Mesenchymal stem cell (in vitro differentiated cells and primary cell): ENCODE measurements at regions not wholly inside any gene's neighbourhood (a gene's known extent, or its start where the extent isn't known, plus 50 kb on each side); places are given as distances from the start of the nearest gene placed in this dataset.
A peak's percentile ranks its signal among the peaks of the same experiment; 100 is the strongest.

Source experiments
- DNase-seq: peaks from one replicate; pipeline ENCODE4 v3.0.0-alpha.2; 2013
- H2AFZ ChIP-seq: one replicate; pipeline ENCODE4 v1.6.1; 2013; ENCODE audit warnings: low read depth, mild to moderate bottlenecking, control low read depth, inconsistent platforms, low read length, moderate library complexity
- H2AK5ac ChIP-seq: 2 replicates; pipeline ENCODE4 v1.6.1; 2013; ENCODE audit warnings: low read length, moderate library complexity, mild to moderate bottlenecking, inconsistent platforms; ENCODE audit not compliant: severe bottlenecking
- H2BK120ac ChIP-seq: one replicate; pipeline ENCODE4 v1.6.1; 2013; ENCODE audit warnings: low read depth, mild to moderate bottlenecking, inconsistent platforms, low read length, moderate library complexity
- H2BK12ac ChIP-seq, 2 experiments: one replicate each; pipeline ENCODE4 v1.6.1; 2013; ENCODE audit warnings: inconsistent platforms in 2 of 2, low read length in 2 of 2, mild to moderate bottlenecking in 2 of 2, moderate library complexity in 2 of 2, control low read depth in 1 of 2
- H2BK15ac ChIP-seq: one replicate; pipeline ENCODE4 v1.6.1; 2013; ENCODE audit warnings: mild to moderate bottlenecking, low read depth, inconsistent platforms; ENCODE audit not compliant: poor library complexity, severe bottlenecking
- H2BK5ac ChIP-seq: 2 replicates; pipeline ENCODE4 v1.6.1; 2013; ENCODE audit warnings: low read depth, mild to moderate bottlenecking, low read length, control low read depth, inconsistent platforms; ENCODE audit not compliant: poor library complexity, severe bottlenecking
- H3K14ac ChIP-seq, 2 experiments: one replicate each; pipeline ENCODE4 v1.6.1; 2013; ENCODE audit warnings: inconsistent platforms in 2 of 2, low read length in 2 of 2, control low read depth in 1 of 2, mild to moderate bottlenecking in 1 of 2, moderate library complexity in 1 of 2
- H3K18ac ChIP-seq, 2 experiments: one replicate each; pipeline ENCODE4 v1.6.1; 2013; ENCODE audit warnings: inconsistent platforms in 2 of 2, low read length in 2 of 2, control low read depth in 1 of 2, low read depth in 1 of 2, mild to moderate bottlenecking in 1 of 2
- H3K23ac ChIP-seq, 2 experiments: one replicate each; pipeline ENCODE4 v1.6.1; 2013; ENCODE audit warnings: inconsistent platforms in 2 of 2, low read length in 2 of 2, mild to moderate bottlenecking in 2 of 2, moderate library complexity in 2 of 2, control low read depth in 1 of 2
- H3K27ac ChIP-seq: 2 replicates; pipeline ENCODE4 v1.5.1; 2013; ENCODE audit warnings: mild to moderate bottlenecking, moderate library complexity, low read length, control low read depth, inconsistent platforms; ENCODE audit not compliant: poor library complexity, severe bottlenecking
- H3K27me3 ChIP-seq, 2 experiments: 2 replicates each; pipeline versions ENCODE4 v1.6.1 to v1.7.0; 2013; ENCODE audit warnings: low read length in 2 of 2, mild to moderate bottlenecking in 2 of 2, moderate library complexity in 2 of 2, control low read depth in 1 of 2, inconsistent platforms in 1 of 2; ENCODE audit not compliant: control insufficient read depth in 1 of 2, insufficient read depth in 1 of 2
- H3K36me3 ChIP-seq, 2 experiments: 2 replicates each; pipeline versions ENCODE4 v1.6.1 to v1.7.0; 2013; ENCODE audit warnings: low read length in 2 of 2, control low read depth in 1 of 2, inconsistent platforms in 1 of 2, low read depth in 1 of 2, mild to moderate bottlenecking in 1 of 2; ENCODE audit not compliant: insufficient read depth in 2 of 2, control insufficient read depth in 1 of 2
- H3K4ac ChIP-seq, 2 experiments: one replicate each; pipeline ENCODE4 v1.6.1; 2013; ENCODE audit warnings: inconsistent platforms in 2 of 2, low read length in 2 of 2, mild to moderate bottlenecking in 2 of 2, moderate library complexity in 2 of 2, control low read depth in 1 of 2, low read depth in 1 of 2
- H3K4me1 ChIP-seq: 2 replicates; pipeline ENCODE4 v1.6.1; 2013; ENCODE audit warnings: low read depth, low read length, control low read depth; ENCODE audit not compliant: control insufficient read depth, insufficient read depth
- H3K4me2 ChIP-seq: 2 replicates; pipeline ENCODE4 v1.6.1; 2013; ENCODE audit warnings: low read length, mild to moderate bottlenecking, inconsistent platforms; ENCODE audit not compliant: poor library complexity, severe bottlenecking
- H3K4me3 ChIP-seq, 2 experiments: 2 replicates each; pipeline versions ENCODE4 v1.5.1 to v1.7.0; 2013; ENCODE audit warnings: low read length in 2 of 2, mild to moderate bottlenecking in 2 of 2, control low read depth in 1 of 2, low read depth in 1 of 2; ENCODE audit not compliant: insufficient read depth in 1 of 2
- H3K79me1 ChIP-seq: replicated peaks from 2 replicates; pipeline ENCODE4 v1.6.1; 2013; ENCODE audit warnings: mild to moderate bottlenecking, control low read depth, low read length, inconsistent platforms; ENCODE audit not compliant: poor library complexity, severe bottlenecking
- H3K9ac ChIP-seq: 2 replicates; pipeline ENCODE4 v1.7.0; 2013; ENCODE audit warnings: mild to moderate bottlenecking, low read length, moderate library complexity
- H3K9me3 ChIP-seq: 2 replicates; pipeline ENCODE4 v1.7.0; 2013; ENCODE audit warnings: mild to moderate bottlenecking, low read length; ENCODE audit not compliant: control insufficient read depth
- H4K8ac ChIP-seq: one replicate; pipeline ENCODE4 v1.6.1; 2013; ENCODE audit warnings: inconsistent platforms, mild to moderate bottlenecking, low read length, moderate library complexity
- H4K91ac ChIP-seq: one replicate; pipeline ENCODE4 v1.6.1; 2013; ENCODE audit warnings: mild to moderate bottlenecking, low read length, inconsistent platforms
- WGBS: methylation state at CpG from one replicate; pipeline ENCODE4 v1.1.7; 2013; ENCODE audit warnings: mixed read lengths; 5-methylcytosine and 5-hydroxymethylcytosine counted together

DNA sequence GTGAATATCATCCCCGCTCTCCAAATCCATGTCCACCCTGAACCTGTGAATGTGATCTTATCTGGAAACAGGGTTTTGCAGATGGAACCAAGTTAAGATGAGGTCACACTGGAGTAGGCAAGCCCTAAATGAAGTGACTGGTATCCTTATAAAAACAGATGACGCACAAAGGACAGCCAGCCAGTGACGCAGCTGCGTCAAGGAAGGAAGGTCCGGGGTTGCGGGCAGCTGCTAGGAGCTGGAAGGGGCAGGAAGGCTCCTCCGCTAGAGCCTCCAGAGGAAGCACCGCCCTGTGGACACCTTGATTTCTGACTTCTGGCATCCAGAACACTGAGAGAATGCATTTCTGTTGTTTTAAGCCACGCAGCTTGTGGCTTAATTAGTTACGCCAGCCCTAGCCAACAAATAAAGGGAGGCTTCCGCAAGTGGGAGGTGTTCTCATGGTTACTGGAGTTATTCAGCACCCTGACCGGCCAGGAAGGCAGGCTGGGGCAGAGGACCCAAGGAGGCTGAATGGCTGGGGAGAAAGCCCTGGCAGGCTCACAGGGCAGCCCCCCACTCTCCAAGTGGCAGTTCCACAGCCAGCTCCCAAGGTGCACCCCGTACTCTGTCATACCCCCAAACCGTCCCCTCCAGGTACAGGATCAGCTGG lies 127.6 kb upstream of the NCOR2 start:
- peaks cover 14% of the 10 kb centered on the region for H3K9me3 ChIP-seq
- peaks cover 16% of the 10 kb centered on the region for H3K4me1 ChIP-seq
- no peak overlapping the region for H2BK120ac ChIP-seq
- H3K27ac ChIP-seq, result peak overlapping the region; percentile 2
- H2BK15ac ChIP-seq, result no peak overlapping the region
- H3K18ac ChIP-seq, result peak overlapping the region in 1 of 2 experiments; percentile 42
- H3K23ac ChIP-seq, result no peak overlapping the region
- H2AK5ac ChIP-seq, result no peak overlapping the region
- no peak overlapping the region for H4K91ac ChIP-seq
- no peak overlapping the region for H2BK12ac ChIP-seq
- no peak overlapping the region for H2AFZ ChIP-seq
- H3K4me3 ChIP-seq, result no peak overlapping the region
- peak overlapping the region; percentile 24 for H3K9ac ChIP-seq
- 83% methylated on average over 14 of the region's 14 CpGs for WGBS
- H3K79me1 ChIP-seq, result no peaks in the 10 kb centered on the region
- no peak overlapping the region for H3K14ac ChIP-seq
- H2BK5ac ChIP-seq, result no peak overlapping the region
- H3K27me3 ChIP-seq, result no peaks in the 10 kb centered on the region
- H3K36me3 ChIP-seq, result no peaks in the 10 kb centered on the region
- H4K8ac ChIP-seq, result no peak overlapping the region
- DNase-seq, result no peak
- H3K4ac ChIP-seq, result no peak overlapping the region
- H3K4me2 ChIP-seq, result peak overlapping the region; percentile 14

DNA sequence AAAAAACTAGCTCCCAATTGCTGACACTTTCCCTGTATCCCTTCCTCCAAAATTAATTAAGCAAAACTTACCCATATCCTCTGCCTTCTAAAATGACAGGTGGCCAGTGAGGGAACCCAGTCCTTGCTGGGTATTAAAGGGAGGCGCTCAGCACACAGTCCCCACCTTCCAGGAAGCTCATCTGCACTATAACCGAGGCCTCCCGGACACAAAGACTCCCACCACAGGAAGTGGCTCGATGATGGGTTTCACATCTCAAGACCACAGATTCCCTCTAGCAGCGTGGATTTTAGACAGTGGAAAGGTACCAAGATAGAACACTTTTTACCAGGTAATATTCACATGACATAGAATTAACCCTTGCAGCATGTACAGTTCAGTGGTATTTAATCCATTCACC lies 126.8 kb upstream of the NCOR2 start:
- no peak overlapping the region for H3K9ac ChIP-seq
- WGBS, result 64% methylated on average over 5 of the region's 5 CpGs
- H3K18ac ChIP-seq, result no peak overlapping the region
- H3K14ac ChIP-seq, result no peak overlapping the region
- H3K4me2 ChIP-seq, result no peak overlapping the region
- peaks cover 14% of the 10 kb centered on the region for H3K9me3 ChIP-seq
- H2BK15ac ChIP-seq, result no peak overlapping the region
- H3K23ac ChIP-seq, result no peak overlapping the region
- DNase-seq, result no peak
- H2BK5ac ChIP-seq, result no peak overlapping the region
- no peaks in the 10 kb centered on the region for H3K27me3 ChIP-seq
- H2AFZ ChIP-seq, result no peak overlapping the region
- H3K4me3 ChIP-seq, result no peak overlapping the region
- H2BK120ac ChIP-seq, result no peak overlapping the region
- no peak overlapping the region for H4K91ac ChIP-seq
- no peak overlapping the region for H3K4ac ChIP-seq
- no peaks in the 10 kb centered on the region for H3K79me1 ChIP-seq
- H3K36me3 ChIP-seq, result no peaks in the 10 kb centered on the region
- H3K27ac ChIP-seq, result no peak overlapping the region
- no peak overlapping the region for H2BK12ac ChIP-seq
- H2AK5ac ChIP-seq, result no peak overlapping the region
- H4K8ac ChIP-seq, result no peak overlapping the region
- peaks cover 16% of the 10 kb centered on the region for H3K4me1 ChIP-seq

- H2BK15ac ChIP-seq, result peak overlapping the region; percentile 27
- DNase-seq, result no peak
- peaks cover 14% of the 10 kb centered on the region for H3K9me3 ChIP-seq
- H3K4ac ChIP-seq, result no peak overlapping the region
- H3K36me3 ChIP-seq, result no peaks in the 10 kb centered on the region
- no peak overlapping the region for H2BK5ac ChIP-seq
- no peak overlapping the region for H3K4me2 ChIP-seq
- no peak overlapping the region for H2AK5ac ChIP-seq
- no peak overlapping the region for H3K23ac ChIP-seq
- H2AFZ ChIP-seq, result no peak overlapping the region
- H3K79me1 ChIP-seq, result no peaks in the 10 kb centered on the region
- H4K91ac ChIP-seq, result no peak overlapping the region
- no peak overlapping the region for H4K8ac ChIP-seq
- no peaks in the 10 kb centered on the region for H3K27me3 ChIP-seq
- no peak overlapping the region for H3K18ac ChIP-seq
- H3K27ac ChIP-seq, result no peak overlapping the region
- 86% methylated on average over 17 of the region's 17 CpGs for WGBS
- no peak overlapping the region for H3K4me3 ChIP-seq
- H3K4me1 ChIP-seq, result peaks cover 18% of the 10 kb centered on the region
- H3K14ac ChIP-seq, result no peak overlapping the region
- no peak overlapping the region for H2BK12ac ChIP-seq
- no peak overlapping the region for H2BK120ac ChIP-seq
- H3K9ac ChIP-seq, result no peak overlapping the region
Measured at GRCh38 chr12:124693111-124693723, 125.8 kb upstream of the NCOR2 start.

DNA sequence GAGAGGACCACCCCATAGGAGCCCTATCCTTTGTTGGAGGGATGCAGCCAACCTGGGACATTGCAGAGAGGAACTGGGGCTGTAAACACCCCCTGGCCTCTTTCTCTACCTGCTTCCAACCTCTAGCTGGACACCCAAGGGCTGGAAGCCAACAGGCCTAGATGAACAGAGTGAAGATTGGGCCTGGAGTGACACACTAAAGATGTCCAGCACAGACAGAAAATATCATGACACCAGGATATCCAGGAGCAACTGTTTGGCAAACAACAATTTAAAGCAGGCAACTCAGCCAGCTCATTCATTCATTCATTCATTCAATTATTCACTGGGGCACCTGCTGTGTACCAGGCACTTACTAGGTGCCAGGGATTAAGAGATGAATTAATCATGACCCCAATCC lies 125.0 kb upstream of the NCOR2 start:
- Histone ChIP-seq H4K8ac (no peak overlapping the region), H3K36me3 (no peaks in the 10 kb centered on the region), H3K4ac (no peak overlapping the region)

More for the DNA sequence above, 125.0 kb upstream of the NCOR2 start:
- Histone ChIP-seq H3K4me2 (no peak overlapping the region), H4K91ac (no peak overlapping the region), H3K14ac (no peak overlapping the region), H3K18ac (no peak overlapping the region), H2BK15ac (no peak overlapping the region), H2BK120ac (no peak overlapping the region), H3K27ac (no peak overlapping the region), H2BK5ac (no peak overlapping the region), H2BK12ac (no peak overlapping the region), H3K23ac (no peak overlapping the region), H3K9me3 (peaks cover 14% of the 10 kb centered on the region), H3K9ac (no peak overlapping the region), H3K4me1 (peaks cover 22% of the 10 kb centered on the region), H2AK5ac (no peak overlapping the region), H3K4me3 (no peak overlapping the region), H3K79me1 (no peaks in the 10 kb centered on the region), H2AFZ (no peak overlapping the region), H3K27me3 (no peaks in the 10 kb centered on the region)
- DNase-seq, result no peak
